ENCODE measurements at regions not wholly inside any gene's neighbourhood (a gene's known extent, or its start where the extent isn't known, plus 50 kb on each side); places are given as distances from the start of the nearest gene placed in this dataset.

- TF ChIP-seq EZH2 (IDR thresholded peaks at IDR 0.05; ENCODE audit: insufficient read depth, poor library complexity, severe bottlenecking): no peak
- TF ChIP-seq EZH2phosphoT487 (IDR thresholded peaks at IDR 0.05; ENCODE audit: insufficient read depth, low read depth): no peak
Measured at GRCh38 chr13:76719955-76720354, 166.2 kb downstream of the KCTD12 start.
